Stimulated activated CD4-positive, alpha-beta T cell treated with anti-CD3 and anti-CD28 coated beads, TNF-alpha, amount 100 ng/mL, for 24 hours (primary cell): ENCODE measurements at regions not wholly inside any gene's neighbourhood (a gene's known extent, or its start where the extent isn't known, plus 50 kb on each side); places are given as distances from the start of the nearest gene placed in this dataset.
"Not testable (repeated sequence)": the region's sequence is repeated elsewhere in the genome, so short reads cannot be mapped to it uniquely, and the experiment has no call there.

Experiments
- DNase-seq, 3 experiments: peaks; one replicate each; pipeline ENCODE4 v3.0.0-alpha.2; 2020; ENCODE audit warnings: low read depth in 3 of 3

DNA sequence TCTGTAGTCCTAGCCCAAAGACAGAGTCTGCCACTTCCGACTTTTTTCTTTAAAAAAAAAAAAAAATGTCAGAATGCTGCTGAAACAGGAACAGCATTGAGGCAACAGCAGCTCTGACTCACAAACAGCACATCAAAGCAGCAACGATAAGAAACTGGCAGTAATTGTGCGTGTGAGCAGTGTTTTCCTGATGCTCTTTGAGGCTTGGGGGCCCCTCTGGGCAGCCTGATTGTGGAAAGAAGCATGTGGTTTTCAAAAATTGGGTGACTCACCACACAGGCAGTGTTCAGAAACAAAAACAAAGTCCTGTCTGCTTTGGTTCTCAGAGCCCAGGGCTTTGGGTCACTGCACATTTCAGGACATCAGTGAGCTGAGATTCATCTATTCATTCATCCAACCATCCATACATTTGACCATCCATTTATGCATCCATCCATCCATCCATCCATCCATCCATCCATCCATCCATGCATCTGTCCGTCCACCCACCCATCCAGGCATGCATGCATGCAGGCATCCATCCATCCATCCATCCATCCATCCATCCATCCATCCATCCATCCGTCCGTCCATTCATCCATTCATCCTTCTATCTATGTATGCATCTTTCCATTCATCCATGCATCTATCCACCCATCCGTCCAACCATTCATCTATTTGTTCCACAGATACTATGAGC is 308.4 kb downstream of the RPLP1 start:
- DNase-seq = peak; percentile 60 to 84 (median 76)

GRCh38 chr15:69762373-69763148 is 309.9 kb downstream of the RPLP1 start:
- DNase-seq = no peak

DNA sequence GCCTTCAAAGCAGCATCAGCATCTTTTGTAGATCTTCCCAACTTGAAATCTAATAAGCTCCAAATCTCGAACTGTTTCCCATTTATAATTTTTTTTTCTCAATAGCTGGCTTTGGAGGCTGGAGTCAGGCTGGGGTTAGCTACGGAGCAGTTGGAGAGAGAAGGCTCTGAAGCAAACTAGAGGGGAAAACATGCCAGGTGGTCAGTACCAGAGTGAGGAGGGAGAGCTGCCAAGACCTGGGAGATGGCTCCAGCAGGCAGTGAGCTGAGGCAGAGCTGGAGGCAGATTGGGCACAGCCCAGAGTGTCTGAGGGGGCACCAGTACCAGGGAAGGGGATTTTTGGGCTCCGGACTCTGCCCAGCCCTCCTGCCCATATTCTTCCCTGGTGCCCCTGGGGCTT is 311.2 kb downstream of the RPLP1 start:
- no peak for DNase-seq

- no peak for DNase-seq
Observed at GRCh38 chr15:69766156-69766555, 313.5 kb downstream of the RPLP1 start.

DNA sequence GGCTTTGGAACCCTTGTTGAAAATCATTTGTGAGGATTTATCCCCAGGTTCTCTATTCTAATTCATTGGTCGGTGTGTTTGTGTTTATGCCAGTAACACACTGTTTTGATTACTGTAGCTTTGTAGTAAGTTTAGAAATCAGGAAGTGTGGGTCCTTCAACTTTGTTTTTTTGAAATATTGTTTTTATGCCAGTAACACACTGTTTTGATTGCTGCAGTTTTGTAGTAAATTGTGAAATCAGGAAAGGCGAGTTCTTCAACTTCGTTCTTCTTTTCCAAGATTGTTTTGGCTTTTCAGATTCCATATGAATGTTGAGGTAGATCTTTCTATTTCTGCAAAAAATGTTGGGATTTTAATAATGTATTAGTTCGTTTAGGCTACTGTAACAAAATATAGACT is 314.6 kb downstream of the RPLP1 start:
- DNase-seq = no peak

DNA sequence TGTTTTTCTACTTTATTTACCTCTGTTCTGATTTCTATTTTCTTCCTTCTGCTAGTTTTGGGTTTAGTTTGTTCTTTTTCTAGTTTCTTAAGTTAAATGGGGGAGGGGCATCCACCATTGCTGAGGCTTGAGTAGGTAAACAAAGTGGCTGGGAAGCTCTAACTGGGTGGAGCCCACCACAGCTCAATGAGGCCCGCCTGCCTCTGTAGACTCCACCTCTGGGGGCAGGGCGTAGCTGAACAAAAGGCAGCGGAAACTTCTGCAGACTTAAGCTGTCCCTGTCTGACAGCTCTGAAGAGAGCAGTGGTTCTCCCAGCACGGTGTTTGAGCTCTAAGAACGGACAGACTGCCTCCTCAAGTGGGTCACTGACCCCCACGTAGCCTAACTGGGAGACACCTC is 316.7 kb downstream of the RPLP1 start:
- not testable (repeated sequence) for DNase-seq

DNA sequence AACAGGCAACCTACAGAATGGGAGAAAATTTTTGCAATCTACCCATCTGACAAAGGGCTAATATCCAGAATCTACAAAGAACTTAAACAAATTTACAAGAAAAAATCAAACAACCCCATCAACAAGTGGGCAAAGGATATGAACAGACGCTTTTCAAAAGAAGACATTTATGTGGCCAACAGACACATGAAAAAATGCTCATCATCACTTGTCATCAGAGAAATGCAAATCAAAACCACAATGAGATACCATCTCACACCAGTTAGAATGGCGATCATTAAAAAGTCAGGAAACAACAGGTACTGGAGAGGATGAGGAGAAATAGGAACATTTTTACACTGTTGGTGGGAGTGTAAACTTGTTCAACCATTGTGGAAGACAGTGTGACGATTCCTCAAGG is 321.6 kb downstream of the RPLP1 start:
- not testable (repeated sequence) for DNase-seq

DNA sequence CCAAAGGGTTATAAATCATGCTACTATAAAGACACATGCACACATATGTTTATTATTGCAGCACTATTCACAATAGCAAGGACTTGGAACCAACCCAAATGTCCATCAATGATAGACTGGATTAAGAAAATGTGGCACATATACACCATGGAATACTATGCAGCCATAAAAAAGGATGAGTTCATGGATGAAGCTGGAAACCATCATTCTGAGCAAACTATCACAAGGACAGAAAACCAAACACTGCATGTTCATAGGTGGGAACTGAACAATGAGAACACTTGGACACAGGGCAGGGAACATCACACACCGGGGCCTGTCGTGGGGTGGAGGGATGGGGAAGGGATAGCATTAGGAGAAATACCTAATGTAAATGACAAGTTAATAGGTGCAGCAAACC is 322.1 kb downstream of the RPLP1 start:
- DNase-seq = not testable (repeated sequence)

- DNase-seq = no peak
Observed at GRCh38 chr15:69777356-69777755, 320.4 kb downstream of the TLE3 start.

GRCh38 chr15:69780374-69780773 is 317.3 kb downstream of the TLE3 start:
- DNase-seq = no peak

DNA sequence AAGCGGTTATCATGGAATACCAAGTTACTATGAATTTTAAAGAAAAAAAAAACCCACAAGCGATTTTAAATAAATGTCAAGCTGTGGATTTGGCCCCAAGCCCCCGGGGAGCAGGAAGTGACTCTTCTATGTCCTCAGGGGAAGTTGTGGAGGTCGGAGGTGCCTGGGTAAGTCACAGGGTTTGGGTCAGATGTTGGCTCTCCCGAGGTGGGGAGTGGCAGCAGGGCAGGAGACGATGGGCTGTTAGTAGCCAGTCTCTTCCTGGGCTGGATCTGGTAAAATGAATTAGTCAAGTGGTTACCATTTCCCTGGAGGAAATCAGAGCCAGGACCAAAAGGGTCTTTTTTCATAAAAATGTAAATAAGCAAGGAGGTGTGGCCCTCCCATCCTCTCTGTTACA is 316.7 kb downstream of the TLE3 start:
- DNase-seq = no peak

DNA sequence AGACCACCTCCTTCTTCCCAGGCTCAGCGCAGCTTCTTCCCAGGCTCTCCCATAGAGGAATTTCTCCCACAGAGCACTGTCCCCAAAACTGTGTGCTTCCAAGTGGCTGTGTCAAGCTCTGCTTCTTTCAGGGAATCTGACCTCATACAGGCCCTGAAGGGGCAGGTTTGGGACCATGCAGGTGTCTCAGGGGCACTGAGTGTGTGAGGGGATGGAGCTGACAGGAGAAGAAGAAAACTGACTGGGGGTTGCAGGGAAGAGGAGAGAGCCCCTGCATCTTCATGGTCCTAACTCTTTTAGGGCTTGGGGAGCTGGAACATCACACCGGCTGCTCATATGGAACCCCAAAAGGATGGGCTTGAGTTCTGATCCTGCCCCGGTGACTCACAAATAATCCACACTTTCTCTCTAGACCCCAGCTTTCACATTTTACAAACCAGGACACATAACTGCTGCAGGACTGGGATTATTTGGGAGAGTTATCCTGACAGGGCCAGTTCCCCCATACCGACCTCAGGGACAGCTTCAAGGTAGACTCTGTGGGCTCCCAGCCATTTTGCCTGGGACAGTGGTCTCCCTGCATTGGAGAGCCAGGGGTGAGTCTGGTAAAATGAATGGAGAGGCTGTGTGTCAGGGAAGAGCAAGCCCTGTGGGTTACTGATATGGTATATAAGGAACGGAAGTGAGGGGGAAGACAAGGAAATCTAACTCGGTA is 316.1 kb downstream of the TLE3 start:
- no peak for DNase-seq

GRCh38 chr15:69782139-69782658 is 315.5 kb downstream of the TLE3 start:
- DNase-seq = no peak

DNA sequence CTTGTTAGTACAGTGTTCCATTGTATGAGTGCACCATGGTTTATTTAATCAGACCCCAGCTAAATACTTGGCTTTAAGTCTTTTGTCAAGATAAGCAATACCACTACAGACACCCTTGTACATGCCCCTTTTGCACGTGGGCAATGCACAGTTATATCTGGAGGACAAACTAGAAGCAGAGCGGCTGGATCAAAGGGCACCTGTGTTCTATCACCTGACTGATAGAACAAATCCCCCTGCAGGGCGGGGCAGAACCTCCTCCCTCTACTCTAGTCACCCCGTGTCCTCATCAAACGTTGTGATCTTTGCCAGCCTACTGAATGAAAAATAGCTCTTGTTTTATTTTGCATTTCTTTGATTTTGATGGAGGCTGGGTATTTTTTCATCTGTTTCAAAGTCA is 314.9 kb downstream of the TLE3 start:
- DNase-seq = no peak

GRCh38 chr15:69783211-69783610 is 314.5 kb downstream of the TLE3 start:
- no peak for DNase-seq

DNA sequence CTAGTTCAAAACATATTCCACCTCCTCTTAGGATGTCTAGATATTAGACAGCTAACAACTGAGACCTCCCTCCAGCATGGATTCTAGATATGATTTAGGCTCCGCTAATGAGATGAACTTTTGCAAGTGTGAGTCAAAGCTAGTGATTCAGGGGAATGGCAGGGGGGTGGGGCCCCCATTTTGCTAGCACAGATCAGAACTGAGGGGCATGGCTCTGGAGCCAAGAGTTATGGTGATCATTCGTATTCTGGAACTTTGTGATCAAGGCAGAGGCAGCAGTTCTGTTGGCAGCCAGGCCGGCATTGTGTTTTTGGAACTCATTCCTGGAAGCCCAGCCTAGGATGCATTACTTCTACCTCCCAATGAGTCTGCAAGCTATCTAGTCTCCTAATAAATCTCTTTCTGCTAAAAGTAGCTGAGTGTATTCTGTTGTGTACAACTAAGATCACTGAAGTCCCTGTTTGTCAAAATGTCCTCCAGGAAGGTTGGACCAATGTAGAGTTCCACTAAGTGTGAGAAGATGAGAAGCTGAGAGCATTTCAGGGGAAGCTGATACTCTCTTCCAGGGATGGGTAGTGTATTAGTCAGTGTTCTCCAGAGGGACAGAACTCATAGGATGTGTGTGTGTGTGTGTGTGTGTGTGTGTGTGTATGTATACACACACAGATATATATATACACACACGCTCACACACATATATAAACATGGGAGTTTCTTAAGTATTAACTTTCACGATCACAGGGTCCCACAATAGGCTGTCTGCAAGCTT is 312.7 kb downstream of the TLE3 start:
- no peak for DNase-seq

DNA sequence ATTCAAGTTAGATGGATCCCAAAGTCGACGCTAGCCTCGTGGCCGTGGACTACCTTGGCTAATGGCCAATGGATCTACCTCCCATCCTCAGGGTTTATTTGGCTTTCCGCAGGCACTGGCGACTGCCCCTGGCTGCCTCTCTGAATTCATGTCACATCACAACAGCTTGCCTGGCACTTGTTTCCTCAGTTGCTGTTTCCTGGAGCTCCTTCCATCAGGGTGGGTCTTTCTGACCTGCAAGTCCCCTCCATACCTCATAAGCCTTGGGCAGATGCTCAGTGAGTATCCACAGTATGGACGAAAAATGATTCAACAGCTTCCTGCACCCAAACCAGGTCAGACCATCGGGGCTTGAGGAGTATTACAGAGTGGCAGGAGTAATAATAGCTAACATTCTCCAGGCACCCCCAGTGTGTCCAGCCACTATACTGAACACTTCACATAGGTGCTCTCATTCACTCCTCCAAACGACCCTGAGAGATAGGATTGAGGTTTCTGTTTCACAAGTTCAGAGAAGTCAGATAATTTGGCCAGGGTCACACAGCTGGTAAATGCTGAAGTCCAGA is 311.5 kb downstream of the TLE3 start:
- no peak for DNase-seq

DNA sequence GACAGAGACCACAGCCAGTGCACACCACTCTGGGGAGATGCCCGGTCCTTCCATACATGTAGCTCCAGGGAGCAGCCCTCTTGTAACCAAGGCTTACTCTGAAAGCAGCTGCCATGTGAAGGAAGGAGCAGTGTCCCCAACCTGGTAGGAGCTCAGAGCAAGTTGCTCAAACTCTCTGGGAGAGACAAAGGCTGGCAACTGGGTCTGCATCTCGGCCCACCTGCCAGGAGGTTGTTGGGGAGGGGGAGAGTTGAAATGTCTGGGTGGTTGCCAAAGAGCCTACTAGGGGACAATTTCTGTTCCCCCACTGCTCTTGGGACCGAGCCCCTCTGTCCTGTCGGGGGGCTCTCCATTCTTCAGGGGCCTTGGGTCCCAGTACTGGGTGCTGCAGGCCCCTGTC is 309.9 kb downstream of the TLE3 start:
- DNase-seq = no peak

- DNase-seq = no peak
Observed at GRCh38 chr15:69789648-69790393, 307.9 kb downstream of the TLE3 start.

DNA sequence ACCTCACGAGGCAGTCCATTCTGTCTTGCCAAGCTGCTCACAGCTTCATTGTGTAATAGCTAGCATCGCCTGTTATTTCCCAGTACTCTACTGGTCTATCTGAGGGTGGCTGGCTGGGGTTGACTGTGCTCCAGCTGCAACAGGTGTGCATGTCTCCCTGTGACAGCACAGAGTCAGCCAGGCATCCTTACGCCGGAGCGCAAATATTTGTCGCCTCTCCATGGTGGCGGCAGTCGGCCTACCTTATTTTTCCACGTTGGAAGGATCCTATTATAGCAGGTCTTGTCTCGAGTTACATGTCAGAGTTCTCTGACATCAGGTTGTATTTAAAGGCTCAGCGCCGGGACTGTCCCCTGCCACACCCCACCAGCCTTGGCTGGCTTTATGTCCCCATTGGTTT is 307.1 kb downstream of the TLE3 start:
- DNase-seq = no peak

- no peak for DNase-seq
Observed at GRCh38 chr15:69792823-69793222, 304.9 kb downstream of the TLE3 start.
